SK-N-SH (cell line): ENCODE measurements at regions not wholly inside any gene's neighbourhood (a gene's known extent, or its start where the extent isn't known, plus 50 kb on each side); places are given as distances from the start of the nearest gene placed in this dataset.

Experiments used
- POLR2AphosphoS5 ChIP-seq: IDR thresholded peaks from 2 replicates; pipeline ENCODE4 v1.6.1; 2012; ENCODE audit warnings: low read depth, low read length
- TF ChIP-seq, protein P1 (sequence below): fragments of 200-600 bp; sonication (generic); IDR thresholded peaks from 2 replicates; pipeline ENCODE4 v1.6.1; 2017; ENCODE audit warnings: antibody characterized with exemption, mild to moderate bottlenecking, moderate library complexity

GRCh38 chr16:54400261-54400660, 113.7 kb upstream of the IRX3 start:
- TF ChIP-seq, protein P1, sequence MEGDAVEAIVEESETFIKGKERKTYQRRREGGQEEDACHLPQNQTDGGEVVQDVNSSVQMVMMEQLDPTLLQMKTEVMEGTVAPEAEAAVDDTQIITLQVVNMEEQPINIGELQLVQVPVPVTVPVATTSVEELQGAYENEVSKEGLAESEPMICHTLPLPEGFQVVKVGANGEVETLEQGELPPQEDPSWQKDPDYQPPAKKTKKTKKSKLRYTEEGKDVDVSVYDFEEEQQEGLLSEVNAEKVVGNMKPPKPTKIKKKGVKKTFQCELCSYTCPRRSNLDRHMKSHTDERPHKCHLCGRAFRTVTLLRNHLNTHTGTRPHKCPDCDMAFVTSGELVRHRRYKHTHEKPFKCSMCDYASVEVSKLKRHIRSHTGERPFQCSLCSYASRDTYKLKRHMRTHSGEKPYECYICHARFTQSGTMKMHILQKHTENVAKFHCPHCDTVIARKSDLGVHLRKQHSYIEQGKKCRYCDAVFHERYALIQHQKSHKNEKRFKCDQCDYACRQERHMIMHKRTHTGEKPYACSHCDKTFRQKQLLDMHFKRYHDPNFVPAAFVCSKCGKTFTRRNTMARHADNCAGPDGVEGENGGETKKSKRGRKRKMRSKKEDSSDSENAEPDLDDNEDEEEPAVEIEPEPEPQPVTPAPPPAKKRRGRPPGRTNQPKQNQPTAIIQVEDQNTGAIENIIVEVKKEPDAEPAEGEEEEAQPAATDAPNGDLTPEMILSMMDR: no peak
- TF ChIP-seq POLR2AphosphoS5: no peak
